GM12865 (cell line): ENCODE measurements at regions not wholly inside any gene's neighbourhood (a gene's known extent, or its start where the extent isn't known, plus 50 kb on each side); places are given as distances from the start of the nearest gene placed in this dataset.

ENCODE experiments used
- DNase-seq: peaks from one replicate; pipeline ENCODE4 v3.0.0; 2010; ENCODE audit warnings: low read depth
- H3K4me3 ChIP-seq: 2 replicates; pipeline ENCODE4 v1.5.1; 2011; ENCODE audit warnings: mild to moderate bottlenecking, low read depth, low read length, control low read depth
- TF ChIP-seq, protein P1 (sequence below): IDR thresholded peaks from 2 replicates; pipeline ENCODE4 v1.5.1; 2011; ENCODE audit warnings: low read length, control low read depth, low read depth, inconsistent platforms; ENCODE audit not compliant: insufficient read depth; ENCODE audit errors: missing control alignments

DNA sequence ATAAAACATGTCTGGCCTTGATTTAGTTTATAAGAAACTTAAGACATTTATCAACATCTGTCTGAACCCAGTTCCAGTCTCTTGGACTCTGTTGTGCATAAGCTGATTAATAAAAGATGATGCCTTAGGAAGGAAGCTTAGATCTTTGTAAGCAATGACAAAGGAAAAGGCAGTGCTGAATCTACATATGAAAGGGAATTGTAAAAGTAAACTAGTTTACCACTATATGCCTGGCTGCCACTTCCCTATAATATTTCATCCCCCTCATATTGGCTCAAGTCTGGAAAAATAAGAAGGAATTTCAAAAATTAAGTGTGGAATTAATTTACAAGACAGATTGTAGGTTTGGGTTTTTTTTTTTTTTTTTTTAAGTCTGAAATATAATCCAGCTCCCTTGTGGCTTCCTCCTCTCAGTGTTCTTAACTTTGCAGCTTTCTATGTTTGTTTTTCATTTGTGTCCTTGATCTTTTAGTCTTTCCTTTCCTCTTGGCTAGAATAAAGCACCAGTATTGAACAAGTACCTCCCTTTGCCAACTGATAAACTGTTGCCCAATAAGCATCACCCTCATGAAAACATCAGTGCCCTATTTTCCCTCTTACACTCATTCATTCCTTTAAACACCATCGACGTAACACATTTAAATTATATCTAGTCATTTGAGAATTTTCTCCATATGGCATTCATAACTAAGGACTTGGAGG lies 146.7 kb upstream of the TBX18 start:
- no peak for DNase-seq
- TF ChIP-seq, protein P1, sequence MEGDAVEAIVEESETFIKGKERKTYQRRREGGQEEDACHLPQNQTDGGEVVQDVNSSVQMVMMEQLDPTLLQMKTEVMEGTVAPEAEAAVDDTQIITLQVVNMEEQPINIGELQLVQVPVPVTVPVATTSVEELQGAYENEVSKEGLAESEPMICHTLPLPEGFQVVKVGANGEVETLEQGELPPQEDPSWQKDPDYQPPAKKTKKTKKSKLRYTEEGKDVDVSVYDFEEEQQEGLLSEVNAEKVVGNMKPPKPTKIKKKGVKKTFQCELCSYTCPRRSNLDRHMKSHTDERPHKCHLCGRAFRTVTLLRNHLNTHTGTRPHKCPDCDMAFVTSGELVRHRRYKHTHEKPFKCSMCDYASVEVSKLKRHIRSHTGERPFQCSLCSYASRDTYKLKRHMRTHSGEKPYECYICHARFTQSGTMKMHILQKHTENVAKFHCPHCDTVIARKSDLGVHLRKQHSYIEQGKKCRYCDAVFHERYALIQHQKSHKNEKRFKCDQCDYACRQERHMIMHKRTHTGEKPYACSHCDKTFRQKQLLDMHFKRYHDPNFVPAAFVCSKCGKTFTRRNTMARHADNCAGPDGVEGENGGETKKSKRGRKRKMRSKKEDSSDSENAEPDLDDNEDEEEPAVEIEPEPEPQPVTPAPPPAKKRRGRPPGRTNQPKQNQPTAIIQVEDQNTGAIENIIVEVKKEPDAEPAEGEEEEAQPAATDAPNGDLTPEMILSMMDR = no peak
- no peak overlapping the region for H3K4me3 ChIP-seq

DNA sequence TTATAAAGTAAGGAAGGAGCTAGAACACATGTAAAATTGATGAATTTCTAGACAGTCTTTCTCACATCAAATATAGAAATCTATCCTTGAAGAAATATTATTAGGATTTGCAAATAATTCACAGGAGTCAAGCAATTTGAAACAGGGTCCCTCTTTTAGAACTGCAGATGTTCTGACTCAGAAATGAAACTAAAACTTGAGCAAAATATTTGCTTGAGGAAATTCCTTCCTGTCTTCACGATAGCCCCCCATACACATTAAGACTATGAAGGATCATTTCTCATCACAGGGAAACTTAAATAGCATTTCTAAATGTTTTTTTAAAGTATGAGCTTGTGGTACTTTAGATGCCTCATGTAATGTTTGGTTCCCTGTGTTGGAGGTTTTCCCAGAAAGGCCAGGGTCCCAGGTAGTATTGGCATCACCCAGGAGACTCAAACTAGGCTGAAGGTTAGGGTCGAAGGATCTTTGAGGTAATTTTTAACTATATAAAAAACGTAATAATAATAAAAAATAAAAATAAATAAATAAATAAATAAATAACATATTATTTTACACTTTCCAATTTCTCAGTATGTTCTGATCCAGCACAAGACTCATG lies 144.0 kb upstream of the TBX18 start:
- no peak for DNase-seq
- H3K4me3 ChIP-seq = no peak overlapping the region
- TF ChIP-seq, protein P1 = no peak

GRCh38 chr6:84906514-84906913 lies 142.1 kb upstream of the TBX18 start:
- no peak for DNase-seq
- TF ChIP-seq, protein P1 = no peak
- no peak overlapping the region for H3K4me3 ChIP-seq

- TF ChIP-seq, protein P1 = no peak
Measured at GRCh38 chr6:84905823-84906222, 141.4 kb upstream of the TBX18 start.

GRCh38 chr6:84902354-84902928 lies 138.0 kb upstream of the TBX18 start:
- TF ChIP-seq, protein P1 = no peak
- no peak for DNase-seq
- no peak overlapping the region for H3K4me3 ChIP-seq

More at GRCh38 chr6:84905823-84906222, 141.4 kb upstream of the TBX18 start:
- no peak for DNase-seq
- no peak overlapping the region for H3K4me3 ChIP-seq

GRCh38 chr6:84897988-84898594 lies 133.7 kb upstream of the TBX18 start:
- no peak for DNase-seq
- TF ChIP-seq, protein P1 = no peak
- H3K4me3 ChIP-seq = no peak overlapping the region
